H1 (cell line): ENCODE measurements at regions not wholly inside any gene's neighbourhood (a gene's known extent, or its start where the extent isn't known, plus 50 kb on each side); places are given as distances from the start of the nearest gene placed in this dataset.

ENCODE experiments used
- CTCF ChIA-PET: fragments of 300-600 bp; sonication (Branson Sonifier 250); formaldehyde crosslinking; loops from one replicate; lab custom pipeline; 2021; ENCODE audit not compliant: partially characterized antibody; lab: Charles Lee
- POLR2A ChIA-PET: fragments of 300-600 bp; sonication (Branson Sonifier 250); formaldehyde crosslinking; loops from one replicate; lab custom pipeline; 2021; ENCODE audit warnings: inconsistent platforms; ENCODE audit not compliant: partially characterized antibody; lab: Charles Lee
- DNase-seq, 2 experiments: peaks; one replicate each; pipeline versions ENCODE4 v3.0.0 to v3.0.0-alpha.2; 2010 to 2022; ENCODE audit warnings: low spot score in 2 of 2, low read depth in 1 of 2, mixed read lengths in 1 of 2
- FAIRE-seq: peaks from 2 replicates; lab custom pipeline; 2011; peaks lifted over from hg19 to GRCh38; lab: Jason Lieb, UNC
- H2AFZ ChIP-seq: 2 replicates; pipeline ENCODE4 v1.8.1; 2012; ENCODE audit warnings: low read length, inconsistent platforms
- H2AK5ac ChIP-seq: 2 replicates; pipeline ENCODE4 v1.6.1; 2013; ENCODE audit warnings: low read depth, low read length
- H2BK120ac ChIP-seq: replicated peaks from 2 replicates; pipeline ENCODE3; 2013; ENCODE audit warnings: low read depth, low read length, inconsistent platforms
- H2BK12ac ChIP-seq: 2 replicates; pipeline ENCODE4 v1.6.1; 2013; ENCODE audit warnings: low read depth, low read length
- H2BK15ac ChIP-seq: 2 replicates; pipeline ENCODE4 v1.6.1; 2013; ENCODE audit warnings: low read length
- H2BK20ac ChIP-seq: 2 replicates; pipeline ENCODE4 v1.6.1; 2013; ENCODE audit warnings: low read length
- H2BK5ac ChIP-seq: 2 replicates; pipeline ENCODE4 v1.6.1; 2013; ENCODE audit warnings: low read depth, low read length
- H3K14ac ChIP-seq: 2 replicates; pipeline ENCODE4 v1.6.1; 2013; ENCODE audit warnings: inconsistent platforms; ENCODE audit not compliant: insufficient read length
- H3K18ac ChIP-seq: 2 replicates; pipeline ENCODE4 v1.6.1; 2013; ENCODE audit warnings: low read length; ENCODE audit errors: extremely low read depth
- H3K23ac ChIP-seq: 2 replicates; pipeline ENCODE4 v1.6.1; 2013; ENCODE audit warnings: inconsistent platforms; ENCODE audit not compliant: insufficient read length
- H3K23me2 ChIP-seq: 2 replicates; pipeline ENCODE4 v1.6.1; 2013; ENCODE audit warnings: low read depth, low read length
- H3K27ac ChIP-seq: 2 replicates; pipeline ENCODE4 v1.6.1; 2011; ENCODE audit warnings: low read depth, low read length, inconsistent platforms
- H3K27me3 ChIP-seq, 4 experiments: replicated peaks in 1 of 4; 1 replicate in 1 of 4; 2 replicates in 3 of 4; pipeline versions ENCODE4 v1.6.1 to v1.8.1; 2011 to 2013; ENCODE audit warnings: low read length in 3 of 4, mild to moderate bottlenecking in 3 of 4, inconsistent platforms in 2 of 4, mixed read lengths in 2 of 4, moderate library complexity in 1 of 4; ENCODE audit not compliant: control insufficient read depth in 3 of 4, insufficient read depth in 3 of 4; ENCODE audit errors: extremely low read depth in 1 of 4
- H3K36me3 ChIP-seq, 4 experiments: 2 replicates each; pipeline versions ENCODE4 v1.6.1 to v1.8.1; 2011 to 2013; ENCODE audit warnings: mild to moderate bottlenecking in 4 of 4, low read length in 3 of 4, moderate library complexity in 2 of 4, control low read depth in 1 of 4, inconsistent platforms in 1 of 4; ENCODE audit not compliant: insufficient read depth in 4 of 4, control insufficient read depth in 2 of 4
- H3K4ac ChIP-seq: replicated peaks from 2 replicates; pipeline ENCODE3; 2013; ENCODE audit warnings: low read length, low read depth, mixed read lengths, inconsistent platforms; ENCODE audit not compliant: insufficient read length
- H3K4me1 ChIP-seq, 4 experiments: replicated peaks in 1 of 4; 1 replicate in 1 of 4; 2 replicates in 3 of 4; pipeline versions ENCODE4 v1.6.1 to v1.8.1; 2011 to 2013; ENCODE audit warnings: low read length in 3 of 4, inconsistent platforms in 2 of 4, mixed read lengths in 1 of 4; ENCODE audit not compliant: insufficient read depth in 4 of 4, control insufficient read depth in 3 of 4
- H3K4me2 ChIP-seq, 2 experiments: 2 replicates each; pipeline versions ENCODE4 v1.6.1 to v1.8.1; 2011 to 2013; ENCODE audit warnings: low read depth in 2 of 2, low read length in 2 of 2, control low read depth in 1 of 2, inconsistent platforms in 1 of 2, mild to moderate bottlenecking in 1 of 2; ENCODE audit not compliant: insufficient read depth in 1 of 2
- H3K4me3 ChIP-seq, 4 experiments: fragments of 200-600, 300-600 bp in 1 of 4; sonication (generic), shearing (Covaris generic), sonication (Bioruptor Twin) in 1 of 4; 2 replicates each; pipeline versions ENCODE4 v1.5.1 to v1.8.1; 2011 to 2016; ENCODE audit warnings: low read length in 4 of 4, low read depth in 3 of 4, control low read depth in 2 of 4, inconsistent platforms in 2 of 4, mild to moderate bottlenecking in 2 of 4, mixed read lengths in 1 of 4, moderate library complexity in 1 of 4; ENCODE audit not compliant: insufficient read depth in 2 of 4; ENCODE audit errors: extremely low read depth in 1 of 4
- H3K56ac ChIP-seq: replicated peaks from 2 replicates; pipeline ENCODE3; 2013; ENCODE audit warnings: low read depth, mild to moderate bottlenecking, mixed read lengths, low read length, inconsistent platforms; ENCODE audit not compliant: insufficient read length
- H3K79me1 ChIP-seq: 2 replicates; pipeline ENCODE4 v1.6.1; 2013; ENCODE audit warnings: low read depth, low read length, control low read depth
- H3K79me2 ChIP-seq, 2 experiments: 2 replicates each; pipeline versions ENCODE4 v1.6.1 to v1.8.1; 2012 to 2013; ENCODE audit warnings: low read length in 2 of 2, mild to moderate bottlenecking in 2 of 2, inconsistent platforms in 1 of 2; ENCODE audit not compliant: insufficient read depth in 2 of 2, control insufficient read depth in 1 of 2
- H3K9ac ChIP-seq, 4 experiments: replicated peaks in 1 of 4; 1 replicate in 1 of 4; 2 replicates in 3 of 4; pipeline versions ENCODE4 v1.6.1 to v1.8.1; 2011 to 2013; ENCODE audit warnings: low read depth in 3 of 4, low read length in 3 of 4, control low read depth in 2 of 4, mild to moderate bottlenecking in 2 of 4, moderate library complexity in 2 of 4, inconsistent platforms in 1 of 4; ENCODE audit errors: extremely low read depth in 1 of 4
- H3K9me3 ChIP-seq, 2 experiments: 2 replicates each; pipeline versions ENCODE4 v1.6.1 to v1.8.1; 2012 to 2013; ENCODE audit warnings: mild to moderate bottlenecking in 2 of 2, moderate library complexity in 2 of 2, control low read depth in 1 of 2, inconsistent platforms in 1 of 2, low read depth in 1 of 2, low read length in 1 of 2, mixed read lengths in 1 of 2; ENCODE audit not compliant: insufficient read depth in 2 of 2
- H4K20me1 ChIP-seq, 2 experiments: replicated peaks in 1 of 2; 2 replicates each; pipeline versions ENCODE3 to v1.8.1; 2011 to 2013; ENCODE audit warnings: inconsistent platforms in 2 of 2, low read length in 2 of 2, mild to moderate bottlenecking in 1 of 2; ENCODE audit not compliant: insufficient read depth in 2 of 2, control insufficient read depth in 1 of 2
- H4K5ac ChIP-seq: 2 replicates; pipeline ENCODE4 v1.6.1; 2013; ENCODE audit warnings: low read length, low read depth, mixed read lengths, inconsistent platforms; ENCODE audit not compliant: insufficient read length
- H4K8ac ChIP-seq: 2 replicates; pipeline ENCODE4 v1.8.0; 2013; ENCODE audit warnings: mild to moderate bottlenecking, moderate library complexity, low read length, inconsistent platforms; ENCODE audit not compliant: insufficient read depth; ENCODE audit errors: extremely low read depth
- H4K91ac ChIP-seq: replicated peaks from 2 replicates; pipeline ENCODE3; 2013; ENCODE audit warnings: low read length, mixed read lengths, inconsistent platforms; ENCODE audit not compliant: insufficient read length
- WGBS, 2 experiments: shearing (Covaris generic) in 1 of 2; methylation state at CpG; one replicate each; pipeline versions ENCODE4 v1.1.6 to v1.1.7; 2013 to 2015; ENCODE audit warnings: low lambda C conversion rate in 2 of 2, mixed read lengths in 2 of 2, inconsistent platforms in 1 of 2, low coverage in 1 of 2, missing lambda C conversion rate in 1 of 2; ENCODE audit not compliant: insufficient replicate concordance in 2 of 2, insufficient coverage in 1 of 2, insufficient read length in 1 of 2; ENCODE audit errors: extremely low coverage in 1 of 2, missing lambda C conversion rate in 1 of 2; 5-methylcytosine and 5-hydroxymethylcytosine counted together
- TF ChIP-seq, protein P1 (sequence below): fragments of 300-600 bp; sonication (generic); IDR thresholded peaks from 2 replicates; pipeline ENCODE4 v1.7.1; 2012; ENCODE audit warnings: low read length, moderate library complexity, mild to moderate bottlenecking, inconsistent platforms; ENCODE audit not compliant: insufficient replicate concordance

DNA sequence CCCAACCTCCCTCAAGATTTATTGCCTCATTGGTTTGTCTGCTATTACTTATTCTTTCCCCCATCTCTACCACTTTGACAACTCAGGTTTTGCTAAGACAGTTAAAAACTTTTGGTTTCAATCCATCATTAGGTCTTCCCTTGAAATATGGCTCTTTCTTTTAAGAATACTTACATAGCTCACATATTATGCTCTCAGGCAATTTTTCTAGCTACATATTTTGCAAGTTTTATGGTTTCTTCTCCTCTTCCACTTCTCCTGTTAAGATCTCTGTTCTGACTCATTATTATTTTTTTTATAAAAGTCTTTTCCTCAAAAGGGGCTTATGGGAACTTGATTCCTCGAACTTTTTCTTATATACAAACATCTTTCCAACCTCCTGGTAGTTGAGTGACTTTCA is 192.4 kb upstream of the MPPED2 start:
- H2BK15ac ChIP-seq = no peak overlapping the region
- H3K9ac ChIP-seq = no peak overlapping the region
- H4K5ac ChIP-seq = no peak overlapping the region
- no peak overlapping the region for H3K4me3 ChIP-seq
- no peak overlapping the region for H3K14ac ChIP-seq
- H3K18ac ChIP-seq = no peak overlapping the region
- no peak overlapping the region for H2AFZ ChIP-seq
- H3K79me2 ChIP-seq = no peaks in the 10 kb centered on the region
- H2BK12ac ChIP-seq = no peak overlapping the region
- FAIRE-seq (no peak), DNase-seq (no peak)
- H3K56ac ChIP-seq = no peak overlapping the region
- H3K4me1 ChIP-seq = peaks cover 0 to 6% (median 0%) of the 10 kb centered on the region in 4 experiments; a peak in 2 of 7 replicates
- no peaks in the 10 kb centered on the region for H3K23me2 ChIP-seq
- H2BK5ac ChIP-seq = no peak overlapping the region
- H3K27me3 ChIP-seq = no peaks in the 10 kb centered on the region
- H3K79me1 ChIP-seq = no peaks in the 10 kb centered on the region
- no peak overlapping the region for H3K27ac ChIP-seq
- ChIA-PET POLR2A (no interaction called here), CTCF (no interaction called here)
- H3K4me2 ChIP-seq = no peak overlapping the region
- no peak overlapping the region for H4K91ac ChIP-seq
- no peak overlapping the region for H3K4ac ChIP-seq
- no peak overlapping the region for H2AK5ac ChIP-seq
- H4K20me1 ChIP-seq = no peaks in the 10 kb centered on the region
- H2BK120ac ChIP-seq = no peak overlapping the region
- H3K23ac ChIP-seq = no peak overlapping the region
- 95% methylated on average over 1 of the region's 1 CpG; no CpG with 5 or more reads in 1 of the 2 experiments for WGBS, 2 experiments
- no peak overlapping the region for H2BK20ac ChIP-seq
- H4K8ac ChIP-seq = no peak overlapping the region
- no peaks in the 10 kb centered on the region for H3K9me3 ChIP-seq
- no peaks in the 10 kb centered on the region for H3K36me3 ChIP-seq
- TF ChIP-seq, protein P1, sequence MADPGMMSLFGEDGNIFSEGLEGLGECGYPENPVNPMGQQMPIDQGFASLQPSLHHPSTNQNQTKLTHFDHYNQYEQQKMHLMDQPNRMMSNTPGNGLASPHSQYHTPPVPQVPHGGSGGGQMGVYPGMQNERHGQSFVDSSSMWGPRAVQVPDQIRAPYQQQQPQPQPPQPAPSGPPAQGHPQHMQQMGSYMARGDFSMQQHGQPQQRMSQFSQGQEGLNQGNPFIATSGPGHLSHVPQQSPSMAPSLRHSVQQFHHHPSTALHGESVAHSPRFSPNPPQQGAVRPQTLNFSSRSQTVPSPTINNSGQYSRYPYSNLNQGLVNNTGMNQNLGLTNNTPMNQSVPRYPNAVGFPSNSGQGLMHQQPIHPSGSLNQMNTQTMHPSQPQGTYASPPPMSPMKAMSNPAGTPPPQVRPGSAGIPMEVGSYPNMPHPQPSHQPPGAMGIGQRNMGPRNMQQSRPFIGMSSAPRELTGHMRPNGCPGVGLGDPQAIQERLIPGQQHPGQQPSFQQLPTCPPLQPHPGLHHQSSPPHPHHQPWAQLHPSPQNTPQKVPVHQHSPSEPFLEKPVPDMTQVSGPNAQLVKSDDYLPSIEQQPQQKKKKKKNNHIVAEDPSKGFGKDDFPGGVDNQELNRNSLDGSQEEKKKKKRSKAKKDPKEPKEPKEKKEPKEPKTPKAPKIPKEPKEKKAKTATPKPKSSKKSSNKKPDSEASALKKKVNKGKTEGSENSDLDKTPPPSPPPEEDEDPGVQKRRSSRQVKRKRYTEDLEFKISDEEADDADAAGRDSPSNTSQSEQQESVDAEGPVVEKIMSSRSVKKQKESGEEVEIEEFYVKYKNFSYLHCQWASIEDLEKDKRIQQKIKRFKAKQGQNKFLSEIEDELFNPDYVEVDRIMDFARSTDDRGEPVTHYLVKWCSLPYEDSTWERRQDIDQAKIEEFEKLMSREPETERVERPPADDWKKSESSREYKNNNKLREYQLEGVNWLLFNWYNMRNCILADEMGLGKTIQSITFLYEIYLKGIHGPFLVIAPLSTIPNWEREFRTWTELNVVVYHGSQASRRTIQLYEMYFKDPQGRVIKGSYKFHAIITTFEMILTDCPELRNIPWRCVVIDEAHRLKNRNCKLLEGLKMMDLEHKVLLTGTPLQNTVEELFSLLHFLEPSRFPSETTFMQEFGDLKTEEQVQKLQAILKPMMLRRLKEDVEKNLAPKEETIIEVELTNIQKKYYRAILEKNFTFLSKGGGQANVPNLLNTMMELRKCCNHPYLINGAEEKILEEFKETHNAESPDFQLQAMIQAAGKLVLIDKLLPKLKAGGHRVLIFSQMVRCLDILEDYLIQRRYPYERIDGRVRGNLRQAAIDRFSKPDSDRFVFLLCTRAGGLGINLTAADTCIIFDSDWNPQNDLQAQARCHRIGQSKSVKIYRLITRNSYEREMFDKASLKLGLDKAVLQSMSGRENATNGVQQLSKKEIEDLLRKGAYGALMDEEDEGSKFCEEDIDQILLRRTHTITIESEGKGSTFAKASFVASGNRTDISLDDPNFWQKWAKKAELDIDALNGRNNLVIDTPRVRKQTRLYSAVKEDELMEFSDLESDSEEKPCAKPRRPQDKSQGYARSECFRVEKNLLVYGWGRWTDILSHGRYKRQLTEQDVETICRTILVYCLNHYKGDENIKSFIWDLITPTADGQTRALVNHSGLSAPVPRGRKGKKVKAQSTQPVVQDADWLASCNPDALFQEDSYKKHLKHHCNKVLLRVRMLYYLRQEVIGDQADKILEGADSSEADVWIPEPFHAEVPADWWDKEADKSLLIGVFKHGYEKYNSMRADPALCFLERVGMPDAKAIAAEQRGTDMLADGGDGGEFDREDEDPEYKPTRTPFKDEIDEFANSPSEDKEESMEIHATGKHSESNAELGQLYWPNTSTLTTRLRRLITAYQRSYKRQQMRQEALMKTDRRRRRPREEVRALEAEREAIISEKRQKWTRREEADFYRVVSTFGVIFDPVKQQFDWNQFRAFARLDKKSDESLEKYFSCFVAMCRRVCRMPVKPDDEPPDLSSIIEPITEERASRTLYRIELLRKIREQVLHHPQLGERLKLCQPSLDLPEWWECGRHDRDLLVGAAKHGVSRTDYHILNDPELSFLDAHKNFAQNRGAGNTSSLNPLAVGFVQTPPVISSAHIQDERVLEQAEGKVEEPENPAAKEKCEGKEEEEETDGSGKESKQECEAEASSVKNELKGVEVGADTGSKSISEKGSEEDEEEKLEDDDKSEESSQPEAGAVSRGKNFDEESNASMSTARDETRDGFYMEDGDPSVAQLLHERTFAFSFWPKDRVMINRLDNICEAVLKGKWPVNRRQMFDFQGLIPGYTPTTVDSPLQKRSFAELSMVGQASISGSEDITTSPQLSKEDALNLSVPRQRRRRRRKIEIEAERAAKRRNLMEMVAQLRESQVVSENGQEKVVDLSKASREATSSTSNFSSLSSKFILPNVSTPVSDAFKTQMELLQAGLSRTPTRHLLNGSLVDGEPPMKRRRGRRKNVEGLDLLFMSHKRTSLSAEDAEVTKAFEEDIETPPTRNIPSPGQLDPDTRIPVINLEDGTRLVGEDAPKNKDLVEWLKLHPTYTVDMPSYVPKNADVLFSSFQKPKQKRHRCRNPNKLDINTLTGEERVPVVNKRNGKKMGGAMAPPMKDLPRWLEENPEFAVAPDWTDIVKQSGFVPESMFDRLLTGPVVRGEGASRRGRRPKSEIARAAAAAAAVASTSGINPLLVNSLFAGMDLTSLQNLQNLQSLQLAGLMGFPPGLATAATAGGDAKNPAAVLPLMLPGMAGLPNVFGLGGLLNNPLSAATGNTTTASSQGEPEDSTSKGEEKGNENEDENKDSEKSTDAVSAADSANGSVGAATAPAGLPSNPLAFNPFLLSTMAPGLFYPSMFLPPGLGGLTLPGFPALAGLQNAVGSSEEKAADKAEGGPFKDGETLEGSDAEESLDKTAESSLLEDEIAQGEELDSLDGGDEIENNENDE = no peak
